Mesendoderm (in vitro differentiated cells): ENCODE measurements at regions not wholly inside any gene's neighbourhood (a gene's known extent, or its start where the extent isn't known, plus 50 kb on each side); places are given as distances from the start of the nearest gene placed in this dataset.

Experiments
- DNase-seq: peaks from one replicate; pipeline ENCODE4 v3.0.0; 2013
- H2AK5ac ChIP-seq: 2 replicates; pipeline ENCODE4 v1.6.1; 2013; ENCODE audit warnings: low read length, inconsistent platforms
- H2BK120ac ChIP-seq: 2 replicates; pipeline ENCODE4 v1.6.1; 2013; ENCODE audit warnings: low read depth, mild to moderate bottlenecking, low read length, moderate library complexity, mixed read lengths
- H2BK15ac ChIP-seq: replicated peaks from 2 replicates; pipeline ENCODE4 v1.6.1; 2013; ENCODE audit warnings: low read depth, mild to moderate bottlenecking, moderate library complexity
- H2BK5ac ChIP-seq: 2 replicates; pipeline ENCODE4 v1.6.1; 2013; ENCODE audit warnings: low read length, inconsistent platforms
- H3K18ac ChIP-seq: 2 replicates; pipeline ENCODE4 v1.6.1; 2013; ENCODE audit warnings: mild to moderate bottlenecking, low read length, mixed read lengths
- H3K23ac ChIP-seq: one replicate; pipeline ENCODE4 v1.6.1; 2013; ENCODE audit warnings: low read length
- H3K27ac ChIP-seq: 2 replicates; pipeline ENCODE4 v1.5.1; 2013; ENCODE audit warnings: low read depth, mild to moderate bottlenecking, inconsistent platforms, low read length, moderate library complexity
- H3K27me3 ChIP-seq: 2 replicates; pipeline ENCODE4 v1.6.1; 2013; ENCODE audit warnings: low read length, control low read depth, mild to moderate bottlenecking, inconsistent platforms; ENCODE audit not compliant: insufficient read depth, poor library complexity
- H3K36me3 ChIP-seq: 2 replicates; pipeline ENCODE4 v1.6.1; 2013; ENCODE audit warnings: low read length, inconsistent platforms; ENCODE audit not compliant: control insufficient read depth, insufficient read depth
- H3K4ac ChIP-seq: one replicate; pipeline ENCODE4 v1.6.1; 2013; ENCODE audit warnings: low read depth, mild to moderate bottlenecking, low read length, moderate library complexity
- H3K4me1 ChIP-seq: 2 replicates; pipeline ENCODE4 v1.6.1; 2013; ENCODE audit warnings: low read depth, low read length, inconsistent platforms; ENCODE audit not compliant: control insufficient read depth
- H3K4me2 ChIP-seq: 2 replicates; pipeline ENCODE4 v1.6.1; 2013; ENCODE audit warnings: low read length
- H3K4me3 ChIP-seq: 2 replicates; pipeline ENCODE4 v1.5.1; 2013; ENCODE audit warnings: mild to moderate bottlenecking, low read length
- H3K56ac ChIP-seq: one replicate; pipeline ENCODE4 v1.6.1; 2013; ENCODE audit warnings: low read length
- H3K79me1 ChIP-seq: 2 replicates; pipeline ENCODE4 v1.6.1; 2013; ENCODE audit warnings: low read length, inconsistent platforms
- H3K79me2 ChIP-seq: 2 replicates; pipeline ENCODE4 v1.6.1; 2013; ENCODE audit warnings: mild to moderate bottlenecking, low read length; ENCODE audit not compliant: control insufficient read depth, insufficient read depth
- H3K9ac ChIP-seq: 2 replicates; pipeline ENCODE4 v1.6.1; 2013; ENCODE audit warnings: low read length, inconsistent platforms
- H4K5ac ChIP-seq: one replicate; pipeline ENCODE4 v1.6.1; 2013; ENCODE audit warnings: low read length
- H4K8ac ChIP-seq: one replicate; pipeline ENCODE4 v1.6.1; 2013; ENCODE audit warnings: low read depth, mild to moderate bottlenecking, control low read depth, low read length, moderate library complexity
- WGBS: extraction: QIAGEN DNeasy Blood & Tissue Kit; methylation state at CpG from one replicate; pipeline ENCODE4 v1.1.7; 2013; ENCODE audit warnings: low lambda C conversion rate, missing lambda C conversion rate; ENCODE audit not compliant: insufficient coverage; ENCODE audit errors: extremely low coverage; 5-methylcytosine and 5-hydroxymethylcytosine counted together

DNA sequence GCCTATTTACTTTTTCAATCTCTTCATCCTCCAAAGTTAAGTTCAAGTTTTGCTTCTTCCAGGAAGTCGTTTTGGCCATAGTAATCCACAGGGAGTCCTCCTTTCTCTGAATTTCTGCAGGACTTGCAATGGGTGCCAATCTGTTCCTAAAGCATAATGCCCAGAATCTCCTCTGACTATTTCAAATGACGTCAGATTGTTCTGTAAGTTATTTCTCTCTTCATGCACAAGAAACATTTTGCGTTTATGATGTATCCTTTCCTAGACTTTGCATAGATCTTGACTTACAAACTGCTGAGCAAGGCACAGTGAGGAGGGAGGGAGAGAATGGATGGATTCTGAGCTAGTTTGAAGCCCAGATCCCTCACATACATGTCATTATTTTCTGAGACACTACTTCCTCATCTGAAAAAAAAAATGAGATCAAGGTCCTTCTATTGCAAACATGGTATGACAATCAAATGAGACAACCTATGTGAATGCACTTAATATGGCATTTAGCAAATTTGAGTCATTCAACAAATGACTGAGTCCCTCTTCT lies 103.1 kb downstream of the MEX3B start:
- H4K8ac ChIP-seq = no peak overlapping the region
- no peak overlapping the region for H4K5ac ChIP-seq
- no peak overlapping the region for H3K4me2 ChIP-seq
- no peak overlapping the region for H3K56ac ChIP-seq
- H2AK5ac ChIP-seq = no peak overlapping the region
- no peaks in the 10 kb centered on the region for H3K27me3 ChIP-seq
- WGBS = no CpG with 5 or more reads among the region's 3 CpGs
- H3K36me3 ChIP-seq = no peaks in the 10 kb centered on the region
- no peak overlapping the region for H2BK5ac ChIP-seq
- no peak overlapping the region for H3K27ac ChIP-seq
- no peak overlapping the region for H3K18ac ChIP-seq
- H3K4me1 ChIP-seq = peaks cover 6% of the 10 kb centered on the region
- H3K4me3 ChIP-seq = no peak overlapping the region
- DNase-seq = no peak
- no peak overlapping the region for H2BK120ac ChIP-seq
- H3K79me2 ChIP-seq = no peaks in the 10 kb centered on the region
- H3K23ac ChIP-seq = no peak overlapping the region
- H3K9ac ChIP-seq = no peak overlapping the region
- H3K79me1 ChIP-seq = no peaks in the 10 kb centered on the region
- H2BK15ac ChIP-seq = no peak overlapping the region
- no peak overlapping the region for H3K4ac ChIP-seq

DNA sequence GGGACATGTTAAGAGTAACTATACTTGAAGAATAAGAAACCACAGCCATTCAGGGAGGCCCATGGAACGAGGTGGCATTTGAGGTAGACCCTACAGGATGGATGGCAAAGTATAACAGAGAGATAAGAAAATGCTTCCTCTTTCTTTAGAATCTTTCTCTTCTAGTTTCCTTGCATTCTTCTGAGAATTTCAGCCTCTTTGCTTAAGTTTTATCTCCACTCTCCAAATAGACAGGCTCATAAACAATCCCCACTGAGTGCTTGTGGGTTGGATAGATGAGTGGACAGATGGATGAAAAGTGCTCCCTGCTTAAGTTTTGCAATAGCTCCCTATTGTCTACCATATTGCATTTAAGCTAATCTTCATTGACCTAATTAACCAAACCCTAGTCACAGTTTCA lies 103.7 kb downstream of the MEX3B start:
- no peak overlapping the region for H4K8ac ChIP-seq
- no peaks in the 10 kb centered on the region for H3K79me2 ChIP-seq
- no peak overlapping the region for H2AK5ac ChIP-seq
- no peak overlapping the region for H3K4ac ChIP-seq
- no peak overlapping the region for H3K4me3 ChIP-seq
- no peak overlapping the region for H3K23ac ChIP-seq
- H3K27me3 ChIP-seq = no peaks in the 10 kb centered on the region
- no peak overlapping the region for H2BK120ac ChIP-seq
- H3K27ac ChIP-seq = no peak overlapping the region
- H2BK5ac ChIP-seq = no peak overlapping the region
- no peak overlapping the region for H3K4me2 ChIP-seq
- no peak overlapping the region for H3K56ac ChIP-seq
- H3K9ac ChIP-seq = no peak overlapping the region
- no peak overlapping the region for H4K5ac ChIP-seq
- no peak for DNase-seq
- no CpG with 5 or more reads among the region's 1 CpG for WGBS
- H3K18ac ChIP-seq = no peak overlapping the region
- no peaks in the 10 kb centered on the region for H3K36me3 ChIP-seq
- H3K79me1 ChIP-seq = no peaks in the 10 kb centered on the region
- H3K4me1 ChIP-seq = peaks cover 6% of the 10 kb centered on the region
- H2BK15ac ChIP-seq = no peak overlapping the region

DNA sequence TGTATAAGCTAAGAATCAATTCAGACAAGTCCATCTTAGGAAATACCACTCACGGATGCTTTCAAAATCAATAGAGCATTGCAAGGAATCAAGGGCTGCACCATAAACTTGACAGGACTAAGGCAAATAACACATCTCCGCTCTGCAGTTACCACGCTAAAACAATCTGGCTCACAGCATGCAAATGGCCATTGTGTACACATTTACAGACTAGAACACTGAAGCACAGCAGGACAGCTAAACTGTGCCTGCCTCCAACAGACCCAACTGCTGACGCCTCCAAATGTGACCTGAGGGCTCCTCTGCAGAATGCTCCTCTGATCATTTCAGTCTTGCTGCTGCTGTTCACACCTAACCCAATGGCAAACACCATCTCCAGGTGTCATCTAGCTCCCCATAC lies 104.3 kb downstream of the MEX3B start:
- H3K79me1 ChIP-seq = no peaks in the 10 kb centered on the region
- H3K36me3 ChIP-seq = no peaks in the 10 kb centered on the region
- H3K23ac ChIP-seq = no peak overlapping the region
- no peak overlapping the region for H3K18ac ChIP-seq
- H4K5ac ChIP-seq = no peak overlapping the region
- no peak overlapping the region for H3K4me3 ChIP-seq
- WGBS = no CpG with 5 or more reads among the region's 4 CpGs
- no peak overlapping the region for H3K4ac ChIP-seq
- H3K56ac ChIP-seq = no peak overlapping the region
- no peak overlapping the region for H2BK120ac ChIP-seq
- H3K27me3 ChIP-seq = no peaks in the 10 kb centered on the region
- no peak overlapping the region for H2BK15ac ChIP-seq
- H2BK5ac ChIP-seq = no peak overlapping the region
- no peaks in the 10 kb centered on the region for H3K79me2 ChIP-seq
- no peak overlapping the region for H4K8ac ChIP-seq
- H3K4me2 ChIP-seq = no peak overlapping the region
- no peak overlapping the region for H3K27ac ChIP-seq
- H3K4me1 ChIP-seq = peaks cover 6% of the 10 kb centered on the region
- H2AK5ac ChIP-seq = no peak overlapping the region
- H3K9ac ChIP-seq = no peak overlapping the region
- DNase-seq = no peak

DNA sequence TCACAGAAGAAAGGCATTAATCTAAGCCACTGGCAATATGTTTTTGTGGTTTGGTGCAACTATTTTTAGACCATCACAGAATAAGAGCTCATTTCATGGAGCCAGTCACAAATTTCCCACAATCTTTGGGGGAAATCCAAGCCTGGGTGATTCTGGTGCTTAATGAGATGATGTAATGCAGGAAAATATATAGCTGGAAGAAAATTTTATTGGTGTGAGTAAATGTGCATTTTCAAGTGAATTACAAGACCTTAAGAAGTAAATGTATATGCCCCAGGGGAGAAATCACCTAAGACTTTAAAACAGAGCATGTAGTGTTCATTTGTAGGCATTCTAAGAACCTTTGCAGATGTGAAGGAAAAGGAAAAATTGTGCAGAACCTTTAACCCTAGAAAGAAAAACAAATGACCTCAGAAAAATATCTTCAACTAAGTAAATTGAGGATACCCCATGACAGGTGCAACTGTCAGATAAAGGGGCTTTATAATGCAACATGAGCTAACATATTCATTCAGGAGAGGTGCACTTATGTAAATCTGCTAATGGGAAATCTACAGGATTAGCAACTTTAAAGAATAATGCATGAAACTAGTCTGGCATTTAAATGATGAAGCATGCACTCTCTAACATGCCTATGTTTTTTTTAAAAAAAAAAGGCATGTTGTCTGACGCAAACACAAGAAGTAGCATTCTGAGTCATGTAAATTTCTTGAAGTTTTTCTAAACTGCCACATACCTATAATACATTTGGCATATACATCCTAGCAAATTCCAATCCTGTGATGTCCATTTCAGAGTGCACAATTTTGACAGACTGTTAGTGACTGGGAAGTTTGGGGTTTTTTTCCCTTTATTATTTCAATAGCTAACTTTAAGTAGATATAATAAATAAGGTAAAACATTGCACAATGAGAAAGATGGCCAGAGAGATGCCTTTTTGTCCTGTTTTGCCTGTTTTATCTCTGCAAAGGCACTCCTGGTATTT lies 105.1 kb downstream of the MEX3B start:
- Histone ChIP-seq H4K8ac (no peak overlapping the region), H3K56ac (no peak overlapping the region), H3K4ac (no peak overlapping the region), H3K9ac (no peak overlapping the region), H3K4me3 (no peak overlapping the region), H3K79me1 (no peaks in the 10 kb centered on the region), H3K36me3 (no peaks in the 10 kb centered on the region), H3K79me2 (no peaks in the 10 kb centered on the region), H3K4me2 (no peak overlapping the region), H3K27me3 (no peaks in the 10 kb centered on the region), H2BK15ac (no peak overlapping the region), H4K5ac (no peak overlapping the region), H3K18ac (no peak overlapping the region), H3K4me1 (peaks cover 6% of the 10 kb centered on the region), H2BK120ac (no peak overlapping the region), H2AK5ac (no peak overlapping the region), H2BK5ac (no peak overlapping the region), H3K27ac (no peak overlapping the region), H3K23ac (no peak overlapping the region)
- WGBS = no CpG with 5 or more reads among the region's 1 CpG
- DNase-seq = no peak

DNA sequence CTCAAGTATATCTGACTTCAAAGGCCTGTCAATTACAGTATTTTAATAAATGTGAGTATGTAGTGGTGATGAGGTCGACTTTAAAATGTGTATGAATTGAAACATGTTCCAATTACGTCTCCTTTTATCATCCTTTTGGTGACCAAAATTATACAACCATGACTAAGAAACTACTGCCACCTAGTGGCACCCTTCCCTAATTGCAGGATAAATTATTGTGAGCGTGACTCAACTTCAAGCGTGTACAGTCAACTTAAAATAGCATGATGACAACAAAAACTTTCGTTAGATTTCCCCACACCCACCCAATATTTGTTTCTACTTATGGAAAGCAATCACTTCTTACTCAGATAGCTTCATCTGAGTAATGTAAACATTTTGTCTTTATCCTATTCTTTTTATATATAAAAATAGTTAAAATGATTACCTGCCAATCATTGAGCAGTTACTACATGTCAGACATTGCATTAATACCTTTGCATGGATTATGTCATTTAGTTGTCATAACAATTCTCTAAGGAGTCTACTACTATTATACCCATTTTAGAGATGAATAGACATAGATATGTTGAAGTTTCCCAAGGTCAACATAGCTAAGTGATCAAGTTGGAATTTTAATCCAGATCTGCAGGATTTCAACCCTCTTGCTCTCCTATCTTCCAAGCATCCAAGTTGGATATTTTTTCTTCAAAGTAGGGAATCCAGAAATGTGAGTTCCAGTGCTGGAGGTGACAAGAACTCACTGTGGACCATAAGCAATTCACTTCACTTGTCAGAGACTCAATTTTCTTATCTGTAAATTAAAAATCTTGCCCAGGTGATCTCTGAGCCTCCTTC lies 106.0 kb downstream of the MEX3B start:
- H2BK120ac ChIP-seq = no peak overlapping the region

More for the DNA sequence above, 106.0 kb downstream of the MEX3B start:
- Histone ChIP-seq H3K23ac (no peak overlapping the region), H3K9ac (no peak overlapping the region), H3K4ac (no peak overlapping the region), H4K5ac (no peak overlapping the region), H2BK15ac (no peak overlapping the region), H3K4me1 (peaks cover 2% of the 10 kb centered on the region), H4K8ac (no peak overlapping the region), H3K36me3 (no peaks in the 10 kb centered on the region), H3K27me3 (no peaks in the 10 kb centered on the region), H2BK5ac (no peak overlapping the region), H3K27ac (no peak overlapping the region), H3K79me2 (no peaks in the 10 kb centered on the region), H3K18ac (no peak overlapping the region), H2AK5ac (no peak overlapping the region), H3K79me1 (no peaks in the 10 kb centered on the region), H3K56ac (no peak overlapping the region), H3K4me3 (no peak overlapping the region), H3K4me2 (no peak overlapping the region)
- WGBS = no CpG with 5 or more reads among the region's 5 CpGs
- peak; percentile 62 for DNase-seq
